KMS-11 (cell line): ENCODE measurements at regions not wholly inside any gene's neighbourhood (a gene's known extent, or its start where the extent isn't known, plus 50 kb on each side); places are given as distances from the start of the nearest gene placed in this dataset.

Source experiments
- H2AFZ ChIP-seq: fragments of 200-600 bp; sonication (generic); 2 replicates; pipeline ENCODE4 v1.6.1; 2016; ENCODE audit warnings: antibody characterized with exemption, mixed run types, low read depth
- H3K27ac ChIP-seq: fragments of 200-600 bp; sonication (generic); 2 replicates; pipeline ENCODE4 v1.6.1; 2016; ENCODE audit warnings: mild to moderate bottlenecking, mixed run types
- H3K27me3 ChIP-seq: fragments of 200-600 bp; sonication (generic); 2 replicates; pipeline ENCODE4 v1.6.1; 2017; ENCODE audit warnings: mild to moderate bottlenecking, low read depth, mixed run types, moderate library complexity; ENCODE audit not compliant: insufficient read depth
- H3K36me3 ChIP-seq: fragments of 200-600 bp; sonication (generic); 2 replicates; pipeline ENCODE4 v1.6.1; 2017; ENCODE audit warnings: mild to moderate bottlenecking, mixed run types; ENCODE audit not compliant: insufficient read depth
- H3K4me1 ChIP-seq: fragments of 200-600 bp; sonication (generic); 2 replicates; pipeline ENCODE4 v1.6.1; 2016; ENCODE audit warnings: mild to moderate bottlenecking, low read depth, mixed run types; ENCODE audit not compliant: poor library complexity, severe bottlenecking
- H3K4me2 ChIP-seq: fragments of 200-600 bp; sonication (generic); 2 replicates; pipeline ENCODE4 v1.7.0; 2016; ENCODE audit warnings: mild to moderate bottlenecking, mixed run types
- H3K4me3 ChIP-seq: fragments of 200-600 bp; sonication (generic); IDR thresholded peaks from 2 replicates; pipeline ENCODE4 v1.6.1; 2017; ENCODE audit warnings: low read depth, low read length, mixed read lengths; ENCODE audit not compliant: insufficient read depth
- H3K79me2 ChIP-seq: fragments of 200-600 bp; sonication (generic); 2 replicates; pipeline ENCODE4 v1.6.1; 2016; ENCODE audit warnings: low read depth, mixed run types; ENCODE audit not compliant: insufficient read depth
- H3K9ac ChIP-seq: fragments of 200-600 bp; sonication (generic); 2 replicates; pipeline ENCODE4 v1.6.1; 2016; ENCODE audit warnings: mild to moderate bottlenecking, mixed run types
- H4K20me1 ChIP-seq: fragments of 200-600 bp; sonication (generic); 2 replicates; pipeline ENCODE4 v1.6.1; 2016; ENCODE audit warnings: mild to moderate bottlenecking, mixed run types; ENCODE audit not compliant: insufficient read depth
- TF ChIP-seq, protein P1 (sequence below): fragments of 200-600 bp; sonication (generic); conservative IDR thresholded peaks from 2 replicates; pipeline ENCODE4 v1.6.1; 2017; ENCODE audit warnings: low read depth, mild to moderate bottlenecking, antibody characterized with exemption, low read length, moderate library complexity, mixed read lengths

DNA sequence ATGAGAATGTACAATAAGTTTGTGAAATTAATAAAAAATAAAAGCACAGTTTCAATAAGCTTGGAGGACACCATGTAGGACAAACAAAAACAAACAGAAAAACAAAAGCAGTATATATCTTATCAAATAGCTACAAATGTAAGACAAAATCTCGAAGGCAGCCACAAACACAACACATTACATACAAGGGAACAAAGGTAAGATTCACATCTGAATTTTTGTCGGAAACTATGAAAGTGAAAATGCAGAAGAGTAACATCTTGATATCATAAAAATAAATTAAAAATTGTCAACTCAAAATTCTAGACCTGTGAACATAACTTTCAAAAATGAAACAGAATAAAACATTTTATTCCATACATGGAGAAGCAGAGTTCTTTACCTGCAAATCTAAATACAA, 1049.5 kb upstream of the ADGRL2 start:
- Histone ChIP-seq H3K4me1 (no peaks in the 10 kb centered on the region), H3K79me2 (no peaks in the 10 kb centered on the region)

GRCh38 chr1:80731241-80731894, 1069.4 kb upstream of the ADGRL2 start:
- H3K4me1 ChIP-seq, result no peaks in the 10 kb centered on the region

More for the DNA sequence above, 1049.5 kb upstream of the ADGRL2 start:
- H2AFZ ChIP-seq, result no peak overlapping the region
- H3K27ac ChIP-seq, result no peak overlapping the region
- H3K36me3 ChIP-seq, result no peaks in the 10 kb centered on the region
- no peak overlapping the region for H3K9ac ChIP-seq
- H3K4me2 ChIP-seq, result no peak overlapping the region
- no peaks in the 10 kb centered on the region for H3K27me3 ChIP-seq
- no peak overlapping the region for H3K4me3 ChIP-seq
- H4K20me1 ChIP-seq, result no peaks in the 10 kb centered on the region
- TF ChIP-seq, protein P1, sequence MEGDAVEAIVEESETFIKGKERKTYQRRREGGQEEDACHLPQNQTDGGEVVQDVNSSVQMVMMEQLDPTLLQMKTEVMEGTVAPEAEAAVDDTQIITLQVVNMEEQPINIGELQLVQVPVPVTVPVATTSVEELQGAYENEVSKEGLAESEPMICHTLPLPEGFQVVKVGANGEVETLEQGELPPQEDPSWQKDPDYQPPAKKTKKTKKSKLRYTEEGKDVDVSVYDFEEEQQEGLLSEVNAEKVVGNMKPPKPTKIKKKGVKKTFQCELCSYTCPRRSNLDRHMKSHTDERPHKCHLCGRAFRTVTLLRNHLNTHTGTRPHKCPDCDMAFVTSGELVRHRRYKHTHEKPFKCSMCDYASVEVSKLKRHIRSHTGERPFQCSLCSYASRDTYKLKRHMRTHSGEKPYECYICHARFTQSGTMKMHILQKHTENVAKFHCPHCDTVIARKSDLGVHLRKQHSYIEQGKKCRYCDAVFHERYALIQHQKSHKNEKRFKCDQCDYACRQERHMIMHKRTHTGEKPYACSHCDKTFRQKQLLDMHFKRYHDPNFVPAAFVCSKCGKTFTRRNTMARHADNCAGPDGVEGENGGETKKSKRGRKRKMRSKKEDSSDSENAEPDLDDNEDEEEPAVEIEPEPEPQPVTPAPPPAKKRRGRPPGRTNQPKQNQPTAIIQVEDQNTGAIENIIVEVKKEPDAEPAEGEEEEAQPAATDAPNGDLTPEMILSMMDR, result no peak

DNA sequence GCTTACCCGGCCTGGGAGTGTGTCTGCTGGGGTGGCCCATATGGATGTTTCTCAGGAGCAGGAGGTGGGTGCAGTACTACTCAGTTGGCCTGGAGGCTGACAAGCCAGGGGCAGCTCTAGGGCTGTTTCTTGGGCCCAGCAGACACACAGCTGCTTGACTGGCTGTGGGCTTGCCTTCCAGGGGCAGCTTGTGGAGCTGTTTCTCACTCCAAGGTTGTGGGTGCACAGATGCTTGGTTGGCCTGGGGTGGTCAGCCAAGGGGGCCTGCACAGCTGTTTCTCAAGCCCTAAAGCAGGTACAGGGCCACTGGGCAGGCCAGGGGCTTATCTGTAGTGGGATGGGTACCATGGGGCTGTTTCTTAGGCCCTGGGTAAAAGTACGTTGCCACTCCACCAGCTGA, 1078.1 kb upstream of the ADGRL2 start:
- Histone ChIP-seq H3K4me3 (no peak overlapping the region), H3K36me3 (no peaks in the 10 kb centered on the region), H2AFZ (no peak overlapping the region), H3K27me3 (no peaks in the 10 kb centered on the region), H3K4me2 (no peak overlapping the region), H3K4me1 (no peaks in the 10 kb centered on the region), H3K79me2 (no peaks in the 10 kb centered on the region), H3K27ac (no peak overlapping the region), H4K20me1 (no peaks in the 10 kb centered on the region), H3K9ac (no peak overlapping the region)
- TF ChIP-seq, protein P1, result no peak

More at GRCh38 chr1:80731241-80731894, 1069.4 kb upstream of the ADGRL2 start:
- no peaks in the 10 kb centered on the region for H3K36me3 ChIP-seq
- H3K79me2 ChIP-seq, result no peaks in the 10 kb centered on the region
- no peaks in the 10 kb centered on the region for H4K20me1 ChIP-seq
- H3K27ac ChIP-seq, result no peak overlapping the region
- no peak overlapping the region for H2AFZ ChIP-seq
- no peaks in the 10 kb centered on the region for H3K27me3 ChIP-seq
- no peak overlapping the region for H3K9ac ChIP-seq
- TF ChIP-seq, protein P1, result no peak
- no peak overlapping the region for H3K4me3 ChIP-seq
- H3K4me2 ChIP-seq, result no peak overlapping the region

DNA sequence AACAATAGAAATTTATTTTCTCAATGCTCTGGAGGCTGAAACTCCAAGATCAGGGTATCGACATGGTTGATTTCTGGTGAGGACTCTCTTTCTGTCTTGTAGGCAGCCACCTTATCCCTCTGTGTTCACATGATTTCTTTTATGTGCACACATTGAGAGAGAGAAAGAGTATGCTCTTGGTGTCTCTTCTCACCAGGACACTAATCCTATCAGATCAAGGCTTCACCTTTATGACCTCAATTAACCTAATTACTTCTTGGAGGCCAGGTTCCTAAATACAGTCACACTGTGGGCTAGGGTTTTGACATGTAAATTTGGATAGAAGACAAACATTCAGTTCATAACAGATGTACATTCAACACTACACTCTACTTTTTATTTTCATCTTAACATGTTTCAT, 1094.2 kb upstream of the ADGRL2 start:
- no peaks in the 10 kb centered on the region for H3K27me3 ChIP-seq
- H4K20me1 ChIP-seq, result no peaks in the 10 kb centered on the region
- no peak overlapping the region for H3K4me2 ChIP-seq
- no peaks in the 10 kb centered on the region for H3K4me1 ChIP-seq
- H3K4me3 ChIP-seq, result no peak overlapping the region
- no peak overlapping the region for H3K27ac ChIP-seq
- no peak overlapping the region for H2AFZ ChIP-seq
- no peaks in the 10 kb centered on the region for H3K79me2 ChIP-seq
- TF ChIP-seq, protein P1, result no peak
- H3K9ac ChIP-seq, result no peak overlapping the region
- no peaks in the 10 kb centered on the region for H3K36me3 ChIP-seq
